GM21737 (cell line): ENCODE measurements at regions not wholly inside any gene's neighbourhood (a gene's known extent, or its start where the extent isn't known, plus 50 kb on each side); places are given as distances from the start of the nearest gene placed in this dataset.
"Not testable (repeated sequence)": the region's sequence is repeated elsewhere in the genome, so short reads cannot be mapped to it uniquely, and the experiment has no call there.

Experiments used
- ATAC-seq: cut with Tn5 transposase; IDR thresholded peaks from one replicate; pipeline ENCODE4 v1.9.1; 2021; ENCODE audit warnings: mild to moderate bottlenecking, moderate library complexity; ENCODE audit not compliant: unreplicated experiment

DNA sequence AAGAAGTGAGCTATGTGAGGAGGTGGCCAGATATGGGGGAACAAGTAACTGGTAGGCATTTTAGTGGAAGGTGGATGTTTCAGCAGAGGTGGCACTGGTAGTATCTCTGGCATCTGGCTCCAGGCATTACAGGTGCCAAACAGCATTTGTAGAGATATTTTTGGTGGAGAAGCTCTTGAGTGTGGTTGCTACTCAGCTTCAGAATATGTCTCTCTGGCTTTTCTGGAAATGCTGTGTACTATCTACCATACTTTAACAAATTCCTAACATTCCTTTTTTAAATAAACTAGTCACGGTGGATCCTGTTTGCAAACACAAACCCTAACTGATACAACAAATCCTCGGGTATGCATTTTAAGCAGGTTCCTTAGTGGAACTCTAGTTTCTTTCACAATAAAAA, 128.0 kb downstream of the BARX2 start:
- no peak for ATAC-seq

DNA sequence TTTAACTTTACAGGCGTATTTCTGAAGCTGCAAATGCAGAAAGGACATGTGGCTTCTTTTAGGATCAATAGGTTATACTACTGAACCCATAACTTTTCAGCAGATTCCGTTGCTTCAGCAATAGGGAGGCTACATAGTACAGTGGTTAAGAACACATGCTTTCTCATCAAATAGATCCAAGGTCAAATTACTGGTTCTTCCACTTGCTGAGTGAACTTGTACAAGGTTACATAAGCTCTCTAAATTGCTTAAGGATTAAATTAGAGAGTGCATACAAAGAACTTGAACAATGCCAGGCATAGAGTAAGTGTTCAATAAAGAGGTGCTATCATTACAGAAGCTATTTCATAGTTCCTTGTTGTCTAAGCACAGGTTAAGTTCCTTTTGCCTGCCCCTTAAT, 129.6 kb downstream of the BARX2 start:
- ATAC-seq = no peak

DNA sequence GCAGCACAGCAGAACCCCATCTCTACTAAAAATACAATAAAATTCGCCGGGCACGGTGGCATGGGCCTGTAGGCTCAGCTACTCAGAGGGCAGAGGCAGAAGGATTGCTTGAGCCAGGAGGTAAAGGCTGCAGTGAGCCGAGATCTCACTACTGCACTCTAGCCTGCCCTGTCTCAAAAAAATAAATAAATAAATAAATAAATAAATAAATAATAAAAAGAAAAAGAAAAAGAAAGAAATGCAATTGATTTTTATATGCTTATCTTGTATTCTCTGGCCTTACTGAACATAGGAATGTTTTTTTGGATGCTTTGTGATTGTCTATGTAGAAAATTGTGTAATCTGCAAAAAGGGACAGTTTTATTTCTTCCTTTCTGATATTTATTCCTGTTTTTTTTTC, 132.5 kb downstream of the BARX2 start:
- ATAC-seq = no peak

DNA sequence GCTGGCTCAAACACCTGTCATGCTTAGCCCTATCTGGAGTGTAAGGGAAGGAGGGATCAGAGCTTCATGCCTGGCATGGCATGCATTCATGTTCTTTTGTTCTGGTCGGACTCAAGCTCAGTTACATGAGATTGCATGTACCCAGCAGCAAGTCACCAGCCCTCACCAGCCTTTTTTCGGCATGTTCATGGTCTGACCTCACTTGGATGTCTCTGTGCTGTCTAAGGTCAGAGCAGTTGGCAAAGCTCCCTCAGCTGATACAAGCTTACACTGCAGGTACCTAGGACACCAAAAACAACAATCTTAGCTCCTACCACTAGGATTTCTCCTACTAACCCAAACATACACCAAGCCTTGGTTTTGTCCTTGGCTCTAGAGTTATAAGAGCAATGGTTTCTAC, 152.6 kb downstream of the BARX2 start:
- no peak for ATAC-seq

DNA sequence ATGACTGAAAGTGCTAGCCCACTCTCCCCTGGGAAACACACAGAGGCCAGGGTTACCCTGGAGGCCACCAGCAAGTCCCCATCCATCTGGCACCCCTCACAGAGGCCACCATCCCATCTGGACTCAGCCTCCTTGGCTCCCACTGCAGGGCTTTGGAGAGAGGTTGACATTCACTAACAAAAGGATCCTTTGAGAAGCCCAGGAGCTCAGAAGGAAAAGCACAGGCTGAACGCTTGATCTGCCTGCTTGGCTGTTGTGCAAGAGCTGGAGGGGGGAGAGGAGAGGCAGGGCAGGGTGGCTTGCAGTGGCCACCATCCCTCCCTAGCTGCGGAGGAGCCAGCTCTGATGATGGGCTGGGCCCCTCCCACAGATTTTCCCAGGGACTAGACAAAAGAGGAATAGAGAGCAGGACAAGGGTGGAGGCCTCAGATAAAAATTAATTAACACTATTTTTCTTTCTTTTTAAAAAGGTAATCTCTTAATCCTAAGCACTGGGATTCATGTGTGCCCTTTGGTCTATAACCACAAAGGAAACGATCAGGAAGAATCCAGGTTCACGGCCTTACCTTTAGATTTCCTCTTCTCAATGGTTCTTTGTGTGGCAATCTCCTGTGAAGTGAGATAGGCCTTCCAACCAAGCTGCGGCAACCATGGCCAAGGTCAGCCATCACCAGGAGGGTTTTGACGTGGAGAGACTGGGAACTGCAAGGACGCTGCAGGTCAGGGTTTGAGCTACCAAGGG, 154.7 kb downstream of the BARX2 start:
- no peak for ATAC-seq

DNA sequence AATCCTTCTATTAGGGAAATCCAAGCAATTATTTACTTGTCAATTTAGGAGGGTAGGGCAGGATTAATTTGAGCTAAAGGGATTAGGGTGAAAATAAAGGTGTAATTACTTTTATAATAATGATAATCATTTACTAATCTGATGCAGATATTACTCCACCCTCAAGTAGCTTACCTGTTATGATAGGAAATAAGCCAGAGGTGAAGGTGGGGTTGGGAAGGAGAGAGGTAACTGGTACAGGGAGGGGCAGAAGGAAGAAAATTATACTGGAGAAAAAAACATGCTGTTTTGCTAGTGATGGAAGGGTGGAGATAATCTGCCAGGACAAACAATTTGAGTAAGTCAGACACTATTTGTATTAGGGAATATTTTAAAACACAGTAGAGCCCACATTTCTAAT, 157.7 kb downstream of the BARX2 start:
- no peak for ATAC-seq

DNA sequence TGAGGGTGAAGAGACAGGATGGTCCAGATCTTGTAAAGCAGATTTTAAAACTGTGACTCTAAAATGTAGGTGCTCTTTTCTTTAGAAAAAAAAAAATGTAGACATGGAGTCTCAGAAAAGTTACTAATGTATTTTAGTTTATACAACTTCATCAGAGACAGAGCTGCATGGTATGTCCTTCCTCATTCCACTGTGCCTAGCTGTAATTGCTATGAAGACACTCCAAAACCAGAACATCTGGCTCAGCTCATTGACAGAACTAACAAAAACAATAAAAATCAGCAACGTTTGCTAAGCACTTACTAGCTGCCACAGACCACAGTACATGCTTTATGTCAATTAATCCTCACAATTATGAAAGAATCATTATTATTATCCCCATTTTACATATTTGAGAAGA, 160.7 kb downstream of the BARX2 start:
- no peak for ATAC-seq

DNA sequence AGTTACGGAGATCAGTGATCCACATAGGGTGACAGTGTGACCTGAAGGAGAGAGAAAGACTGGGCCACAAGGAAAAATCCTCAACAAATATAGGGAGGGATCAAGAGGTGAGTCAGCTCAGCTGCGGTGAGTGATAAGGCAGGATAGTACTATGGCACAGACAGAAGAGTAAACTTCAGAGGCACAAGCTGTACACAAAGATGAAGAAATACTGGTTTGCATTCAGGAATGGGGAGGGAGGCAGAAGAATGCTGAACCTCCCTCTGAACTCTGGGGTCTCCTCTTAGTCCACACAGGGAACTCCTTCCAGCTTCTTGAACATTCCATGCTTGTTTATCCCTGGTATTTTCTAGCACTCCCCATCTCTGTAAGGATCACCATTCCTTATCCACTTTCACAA, 162.7 kb downstream of the BARX2 start:
- no peak for ATAC-seq

DNA sequence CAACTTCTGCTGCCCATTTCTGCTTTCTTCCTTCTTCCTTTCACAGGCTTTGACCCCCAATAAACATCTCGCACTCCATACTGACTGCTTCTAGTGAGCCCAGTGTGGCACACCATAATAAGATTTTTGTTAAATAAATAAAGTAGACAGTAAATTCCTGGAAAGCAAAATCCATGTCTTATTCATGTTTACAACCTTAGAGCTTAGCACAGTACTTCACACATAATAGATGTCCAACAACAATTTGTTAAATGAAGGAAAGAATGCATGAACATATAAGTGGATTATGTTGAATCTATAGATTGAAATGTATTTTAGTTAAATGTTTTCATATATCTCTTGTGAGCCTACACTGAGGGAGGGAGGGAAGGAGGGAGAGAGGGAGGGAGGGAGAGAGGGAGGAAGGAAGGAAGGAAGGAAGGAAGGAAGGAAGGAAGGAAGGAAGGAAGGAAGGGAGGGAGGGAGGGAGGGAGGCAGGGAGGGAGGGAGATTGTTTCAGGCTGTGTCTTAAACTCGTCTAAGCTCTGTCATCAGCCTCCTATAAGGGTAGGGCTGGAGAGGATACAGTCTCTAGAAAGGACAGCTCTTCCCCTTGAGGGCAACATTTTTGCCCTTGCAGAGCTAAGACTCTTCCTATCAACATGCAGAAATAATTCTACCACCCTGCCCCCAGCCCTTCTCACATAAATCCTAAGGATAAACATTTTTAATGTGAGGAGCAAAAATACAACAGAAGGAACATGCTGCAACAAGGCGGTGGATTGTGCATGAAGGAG, 168.1 kb downstream of the BARX2 start:
- no peak for ATAC-seq

DNA sequence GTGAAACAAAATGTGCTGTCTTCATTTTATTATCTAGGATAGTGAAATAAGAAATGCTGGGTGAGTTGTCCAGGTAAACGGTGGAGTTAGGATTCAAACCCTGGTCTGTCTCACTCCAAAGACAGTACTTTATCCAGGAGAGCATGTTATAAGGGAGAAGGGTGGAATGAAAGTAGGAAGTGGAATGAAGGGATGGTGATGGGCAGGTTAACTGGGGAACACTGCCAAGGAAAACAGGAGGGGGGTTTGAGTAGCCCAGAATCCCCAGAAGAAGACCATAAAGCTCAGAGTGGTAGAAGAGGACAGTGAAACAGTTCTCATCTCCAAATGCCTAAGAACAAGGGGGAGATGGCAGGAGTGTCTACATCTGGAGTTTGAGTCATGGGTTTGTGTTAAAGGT, 169.0 kb downstream of the BARX2 start:
- no peak for ATAC-seq

DNA sequence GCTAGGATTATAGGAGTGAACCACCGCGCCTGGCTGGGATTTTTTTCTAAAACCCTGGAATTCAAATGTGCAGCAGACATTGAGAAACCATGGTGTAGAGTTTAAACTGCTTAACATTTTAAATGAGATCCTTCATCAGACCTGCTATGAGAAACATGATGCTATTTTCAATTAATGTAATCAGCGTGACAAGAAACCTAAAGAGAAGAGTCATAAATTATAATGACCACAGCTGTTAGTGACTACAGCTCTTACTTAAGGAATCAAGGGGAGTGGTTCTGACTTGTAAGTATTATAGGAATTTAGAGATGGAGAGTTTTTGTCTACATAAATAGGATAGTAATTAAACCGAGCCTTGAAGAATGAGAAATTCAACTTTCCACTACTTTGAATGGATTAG, 170.6 kb downstream of the BARX2 start:
- no peak for ATAC-seq

DNA sequence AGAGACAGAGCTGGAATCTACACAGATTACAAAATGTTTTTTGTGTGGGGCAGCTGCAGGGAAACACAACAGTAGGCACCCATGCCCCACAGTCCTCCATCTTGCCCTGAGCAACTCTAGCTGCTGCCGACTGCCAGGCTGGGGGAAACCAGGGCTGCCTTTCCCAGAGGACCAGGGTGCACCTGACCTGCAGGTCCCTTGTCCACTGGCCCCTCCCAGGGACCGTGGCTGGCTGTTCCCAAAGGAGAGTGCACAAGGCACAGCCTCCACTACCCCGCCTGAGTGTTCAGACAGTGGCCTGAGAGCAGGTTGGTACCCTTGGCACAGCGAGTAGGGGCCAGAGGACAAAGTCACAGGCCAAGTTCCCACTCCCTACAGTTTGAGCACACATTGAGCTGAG, 181.8 kb downstream of the BARX2 start:
- no peak for ATAC-seq

DNA sequence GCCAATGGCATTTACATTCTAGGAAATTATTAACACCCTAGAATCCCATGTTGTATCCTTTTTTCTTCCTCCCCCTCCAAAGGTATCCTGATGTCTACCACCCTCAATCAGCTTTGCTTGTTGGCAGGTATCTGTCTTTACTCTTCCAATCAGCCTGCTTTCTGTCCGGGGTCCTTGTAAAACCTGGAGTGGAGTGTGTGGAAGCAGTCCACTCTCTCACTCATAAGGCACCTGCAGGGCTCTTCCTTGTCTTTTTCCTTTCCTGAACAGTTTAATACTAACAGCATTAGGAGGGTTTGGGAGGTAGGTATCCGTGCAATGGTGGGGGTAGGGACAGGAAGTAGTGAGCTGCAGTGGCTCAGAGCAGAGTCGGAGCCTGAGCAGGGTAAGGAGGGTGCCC, 193.4 kb downstream of the BARX2 start:
- no peak for ATAC-seq

DNA sequence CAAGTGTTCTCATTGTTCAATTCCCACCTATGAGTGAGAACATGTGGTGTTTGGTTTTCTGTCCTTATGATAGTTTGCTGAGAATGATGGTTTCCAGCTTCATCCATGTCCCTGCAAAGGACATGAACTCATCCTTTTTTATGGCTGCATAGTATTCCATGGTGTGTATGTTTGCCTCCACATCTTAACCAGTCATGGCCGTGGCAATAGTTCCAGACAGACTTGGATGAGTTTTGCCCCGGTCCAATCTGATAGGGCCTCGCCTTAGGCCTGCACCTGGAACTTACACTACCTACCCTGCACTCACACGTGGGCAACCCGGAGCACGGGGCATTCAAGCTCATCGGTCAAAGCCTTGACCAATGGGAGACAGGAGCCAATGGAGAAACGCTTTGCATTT, 197.0 kb downstream of the BARX2 start:
- ATAC-seq = not testable (repeated sequence)

DNA sequence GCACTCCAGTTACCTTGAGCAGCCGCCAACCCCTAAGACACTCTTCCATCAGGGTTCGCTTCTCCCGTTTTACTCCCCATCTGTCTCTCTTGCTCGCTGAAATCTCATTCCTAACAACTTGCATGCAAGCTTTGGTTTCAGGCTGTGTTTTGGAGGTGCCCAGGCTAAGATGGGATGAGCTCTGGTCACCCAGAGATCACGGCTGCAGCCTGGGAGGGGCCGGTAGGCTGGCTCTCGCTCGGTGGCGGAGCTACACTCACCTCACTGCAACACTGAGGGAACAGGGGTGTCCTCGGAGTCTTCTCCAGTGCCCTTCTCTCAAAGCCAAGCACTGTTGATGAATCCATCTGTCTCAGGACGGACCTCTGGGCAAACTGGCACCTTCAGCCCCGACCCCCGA, 197.5 kb downstream of the BARX2 start:
- ATAC-seq = no peak

DNA sequence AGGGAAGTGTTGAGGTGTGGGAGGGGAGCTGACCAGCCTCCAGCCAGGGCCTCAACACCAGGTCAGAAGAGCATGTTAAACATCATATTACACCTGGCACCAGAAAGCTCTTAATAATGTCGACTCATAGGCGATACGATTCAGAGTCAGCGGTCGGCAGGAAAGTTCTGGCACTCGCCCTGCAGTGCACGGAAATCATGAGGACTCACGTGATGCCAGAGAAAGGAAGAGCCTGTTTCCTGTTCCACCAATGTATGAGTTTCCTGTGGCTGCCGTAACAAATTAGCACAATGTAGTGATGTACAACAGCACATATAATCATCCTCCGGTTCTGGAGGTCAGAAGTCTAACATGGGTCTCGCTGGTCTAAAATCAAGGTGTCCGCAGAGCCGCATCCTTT, 198.8 kb downstream of the BARX2 start:
- ATAC-seq = no peak

DNA sequence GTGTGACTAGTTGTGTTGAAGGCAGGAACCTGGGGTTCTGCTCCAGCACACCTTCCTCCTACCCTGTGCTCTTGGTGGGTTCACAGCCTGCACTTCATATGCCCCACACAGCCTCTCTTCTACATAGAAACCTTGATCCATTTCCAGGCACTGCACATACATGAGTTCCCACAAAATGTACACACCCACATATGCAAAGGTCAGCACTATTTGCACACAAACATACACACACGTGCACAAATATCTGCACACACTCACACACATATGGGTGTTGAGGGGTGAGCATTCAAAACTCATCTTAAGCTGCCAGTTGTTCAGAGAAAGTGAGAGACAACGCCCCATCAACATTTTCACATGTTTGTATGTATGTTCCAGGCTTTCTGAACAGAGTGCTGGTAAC, 201.0 kb downstream of the BARX2 start:
- ATAC-seq = no peak

DNA sequence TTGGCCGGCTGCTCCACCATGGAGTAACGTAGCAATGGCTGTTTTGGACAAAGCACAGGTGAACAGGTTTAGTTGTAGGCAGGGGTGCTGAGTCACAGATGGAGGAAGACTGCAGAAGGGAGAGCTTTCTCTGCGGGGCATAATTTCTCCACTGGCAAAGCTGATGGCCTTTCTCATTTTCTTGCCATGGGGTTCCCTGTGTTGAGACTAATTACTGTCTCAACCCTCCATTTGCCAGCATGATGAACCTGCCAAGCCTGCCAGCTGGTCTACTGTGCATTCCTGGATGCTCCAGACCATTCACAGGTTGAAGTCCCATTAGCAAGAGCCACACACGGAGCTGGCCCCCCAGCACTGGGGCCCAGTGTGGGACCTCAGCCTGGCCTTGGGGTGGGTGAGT, 202.4 kb downstream of the BARX2 start:
- no peak for ATAC-seq

DNA sequence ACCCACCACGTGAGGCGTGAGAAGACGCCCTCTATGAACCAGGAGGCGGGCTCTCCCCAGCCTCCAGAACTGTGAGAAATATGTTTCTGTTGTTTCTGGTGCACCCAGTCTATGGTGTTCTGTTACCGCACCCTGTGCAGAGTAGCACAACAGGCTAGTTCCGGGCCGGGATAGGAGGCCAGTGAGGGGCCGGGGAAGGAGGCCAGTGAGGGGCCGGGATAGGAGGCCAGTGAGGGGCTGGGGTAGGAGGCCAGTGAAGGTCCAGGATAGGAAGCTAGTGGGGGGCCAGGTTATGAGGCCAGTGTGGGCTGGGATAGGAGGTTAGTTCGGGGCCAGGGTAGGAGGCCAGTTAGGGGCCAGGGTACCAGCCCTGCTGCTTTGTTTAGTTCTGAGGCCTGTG, 204.6 kb downstream of the BARX2 start:
- ATAC-seq = no peak

DNA sequence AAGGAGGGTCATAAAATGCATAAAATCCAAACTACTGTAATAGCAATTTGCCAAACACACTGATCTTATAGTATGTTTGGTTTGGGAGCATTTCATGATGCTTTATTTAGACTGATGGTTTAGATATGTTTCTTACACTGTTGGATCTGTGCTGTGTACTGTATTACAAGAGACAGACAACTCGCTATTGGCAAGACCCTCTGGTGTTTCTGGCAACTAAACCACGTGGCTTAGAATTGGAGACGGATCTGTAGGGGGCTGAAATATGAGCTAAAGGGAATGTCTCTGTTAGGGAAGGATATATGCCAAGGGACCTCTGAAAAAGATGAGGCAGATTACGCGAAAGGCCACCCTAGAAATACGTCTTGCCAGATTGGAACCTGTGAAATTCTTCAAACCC, 208.7 kb downstream of the BARX2 start:
- ATAC-seq = no peak

DNA sequence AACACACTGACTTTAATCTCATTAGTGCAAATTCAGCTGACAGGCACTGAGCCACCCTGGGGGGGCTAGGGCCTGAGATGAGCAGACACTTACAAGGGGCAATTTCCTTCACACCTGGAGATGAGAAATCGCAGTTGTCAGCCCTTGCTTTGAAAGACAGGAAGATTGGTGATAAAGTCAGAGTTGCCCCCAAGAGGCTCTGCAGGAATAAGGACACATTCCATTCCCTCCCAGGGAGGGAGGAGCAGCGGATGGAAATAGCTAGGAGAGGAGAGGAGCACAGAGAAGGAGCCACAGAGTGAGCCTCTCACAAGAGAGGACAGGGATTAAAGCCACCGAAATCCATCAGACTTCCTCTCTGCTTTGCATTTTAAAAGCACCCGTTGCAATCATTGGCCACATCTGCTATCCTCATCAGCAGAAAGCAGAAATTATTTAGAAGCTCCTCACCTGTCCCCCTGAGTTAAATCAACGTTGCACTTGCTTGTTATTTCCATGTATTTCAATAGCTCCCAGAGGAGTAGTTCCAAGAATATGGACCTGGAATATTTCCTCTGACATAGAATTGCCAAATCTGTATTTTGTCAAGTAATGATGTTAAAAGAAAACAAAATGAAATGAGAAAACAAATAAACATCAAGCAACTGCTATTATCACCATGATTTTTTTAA, 213.7 kb downstream of the BARX2 start:
- no peak for ATAC-seq
